OCI-LY3 (cell line): ENCODE measurements at regions not wholly inside any gene's neighbourhood (a gene's known extent, or its start where the extent isn't known, plus 50 kb on each side); places are given as distances from the start of the nearest gene placed in this dataset.

Experiments
- EZH2phosphoT487 ChIP-seq: fragments of 200-600 bp; shearing (Covaris generic); IDR thresholded peaks from 2 replicates; pipeline ENCODE4 v1.6.1; 2018; ENCODE audit warnings: antibody characterized with exemption, mixed run types, low read depth
- TF ChIP-seq, protein P1 (sequence below): fragments of 200-600, 300-600 bp; sonication (generic); IDR thresholded peaks from 2 replicates; pipeline ENCODE4 v1.5.1; 2014; ENCODE audit warnings: antibody characterized with exemption, low read length, low read depth

GRCh38 chr5:67878933-67879332 is 336.6 kb upstream of the PIK3R1 start:
- TF ChIP-seq, protein P1, sequence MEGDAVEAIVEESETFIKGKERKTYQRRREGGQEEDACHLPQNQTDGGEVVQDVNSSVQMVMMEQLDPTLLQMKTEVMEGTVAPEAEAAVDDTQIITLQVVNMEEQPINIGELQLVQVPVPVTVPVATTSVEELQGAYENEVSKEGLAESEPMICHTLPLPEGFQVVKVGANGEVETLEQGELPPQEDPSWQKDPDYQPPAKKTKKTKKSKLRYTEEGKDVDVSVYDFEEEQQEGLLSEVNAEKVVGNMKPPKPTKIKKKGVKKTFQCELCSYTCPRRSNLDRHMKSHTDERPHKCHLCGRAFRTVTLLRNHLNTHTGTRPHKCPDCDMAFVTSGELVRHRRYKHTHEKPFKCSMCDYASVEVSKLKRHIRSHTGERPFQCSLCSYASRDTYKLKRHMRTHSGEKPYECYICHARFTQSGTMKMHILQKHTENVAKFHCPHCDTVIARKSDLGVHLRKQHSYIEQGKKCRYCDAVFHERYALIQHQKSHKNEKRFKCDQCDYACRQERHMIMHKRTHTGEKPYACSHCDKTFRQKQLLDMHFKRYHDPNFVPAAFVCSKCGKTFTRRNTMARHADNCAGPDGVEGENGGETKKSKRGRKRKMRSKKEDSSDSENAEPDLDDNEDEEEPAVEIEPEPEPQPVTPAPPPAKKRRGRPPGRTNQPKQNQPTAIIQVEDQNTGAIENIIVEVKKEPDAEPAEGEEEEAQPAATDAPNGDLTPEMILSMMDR = no peak
- TF ChIP-seq EZH2phosphoT487 = no peak
